Mesenchymal stem cell (in vitro differentiated cells and primary cell): ENCODE measurements at regions not wholly inside any gene's neighbourhood (a gene's known extent, or its start where the extent isn't known, plus 50 kb on each side); places are given as distances from the start of the nearest gene placed in this dataset.

Experiments used
- DNase-seq: peaks from one replicate; pipeline ENCODE4 v3.0.0-alpha.2; 2013
- H2AFZ ChIP-seq: one replicate; pipeline ENCODE4 v1.6.1; 2013; ENCODE audit warnings: low read depth, mild to moderate bottlenecking, control low read depth, inconsistent platforms, low read length, moderate library complexity
- H2AK5ac ChIP-seq: 2 replicates; pipeline ENCODE4 v1.6.1; 2013; ENCODE audit warnings: low read length, moderate library complexity, mild to moderate bottlenecking, inconsistent platforms; ENCODE audit not compliant: severe bottlenecking
- H2BK120ac ChIP-seq: one replicate; pipeline ENCODE4 v1.6.1; 2013; ENCODE audit warnings: low read depth, mild to moderate bottlenecking, inconsistent platforms, low read length, moderate library complexity
- H2BK12ac ChIP-seq, 2 experiments: one replicate each; pipeline ENCODE4 v1.6.1; 2013; ENCODE audit warnings: inconsistent platforms in 2 of 2, low read length in 2 of 2, mild to moderate bottlenecking in 2 of 2, moderate library complexity in 2 of 2, control low read depth in 1 of 2
- H2BK15ac ChIP-seq: one replicate; pipeline ENCODE4 v1.6.1; 2013; ENCODE audit warnings: mild to moderate bottlenecking, low read depth, inconsistent platforms; ENCODE audit not compliant: poor library complexity, severe bottlenecking
- H2BK5ac ChIP-seq: 2 replicates; pipeline ENCODE4 v1.6.1; 2013; ENCODE audit warnings: low read depth, mild to moderate bottlenecking, low read length, control low read depth, inconsistent platforms; ENCODE audit not compliant: poor library complexity, severe bottlenecking
- H3K14ac ChIP-seq, 2 experiments: one replicate each; pipeline ENCODE4 v1.6.1; 2013; ENCODE audit warnings: inconsistent platforms in 2 of 2, low read length in 2 of 2, control low read depth in 1 of 2, mild to moderate bottlenecking in 1 of 2, moderate library complexity in 1 of 2
- H3K18ac ChIP-seq, 2 experiments: one replicate each; pipeline ENCODE4 v1.6.1; 2013; ENCODE audit warnings: inconsistent platforms in 2 of 2, low read length in 2 of 2, control low read depth in 1 of 2, low read depth in 1 of 2, mild to moderate bottlenecking in 1 of 2
- H3K23ac ChIP-seq, 2 experiments: one replicate each; pipeline ENCODE4 v1.6.1; 2013; ENCODE audit warnings: inconsistent platforms in 2 of 2, low read length in 2 of 2, mild to moderate bottlenecking in 2 of 2, moderate library complexity in 2 of 2, control low read depth in 1 of 2
- H3K27ac ChIP-seq: 2 replicates; pipeline ENCODE4 v1.5.1; 2013; ENCODE audit warnings: mild to moderate bottlenecking, moderate library complexity, low read length, control low read depth, inconsistent platforms; ENCODE audit not compliant: poor library complexity, severe bottlenecking
- H3K27me3 ChIP-seq, 2 experiments: 2 replicates each; pipeline versions ENCODE4 v1.6.1 to v1.7.0; 2013; ENCODE audit warnings: low read length in 2 of 2, mild to moderate bottlenecking in 2 of 2, moderate library complexity in 2 of 2, control low read depth in 1 of 2, inconsistent platforms in 1 of 2; ENCODE audit not compliant: control insufficient read depth in 1 of 2, insufficient read depth in 1 of 2
- H3K36me3 ChIP-seq, 2 experiments: 2 replicates each; pipeline versions ENCODE4 v1.6.1 to v1.7.0; 2013; ENCODE audit warnings: low read length in 2 of 2, control low read depth in 1 of 2, inconsistent platforms in 1 of 2, low read depth in 1 of 2, mild to moderate bottlenecking in 1 of 2; ENCODE audit not compliant: insufficient read depth in 2 of 2, control insufficient read depth in 1 of 2
- H3K4ac ChIP-seq, 2 experiments: one replicate each; pipeline ENCODE4 v1.6.1; 2013; ENCODE audit warnings: inconsistent platforms in 2 of 2, low read length in 2 of 2, mild to moderate bottlenecking in 2 of 2, moderate library complexity in 2 of 2, control low read depth in 1 of 2, low read depth in 1 of 2
- H3K4me1 ChIP-seq: 2 replicates; pipeline ENCODE4 v1.6.1; 2013; ENCODE audit warnings: low read depth, low read length, control low read depth; ENCODE audit not compliant: control insufficient read depth, insufficient read depth
- H3K4me2 ChIP-seq: 2 replicates; pipeline ENCODE4 v1.6.1; 2013; ENCODE audit warnings: low read length, mild to moderate bottlenecking, inconsistent platforms; ENCODE audit not compliant: poor library complexity, severe bottlenecking
- H3K4me3 ChIP-seq, 2 experiments: 2 replicates each; pipeline versions ENCODE4 v1.5.1 to v1.7.0; 2013; ENCODE audit warnings: low read length in 2 of 2, mild to moderate bottlenecking in 2 of 2, control low read depth in 1 of 2, low read depth in 1 of 2; ENCODE audit not compliant: insufficient read depth in 1 of 2
- H3K79me1 ChIP-seq: replicated peaks from 2 replicates; pipeline ENCODE4 v1.6.1; 2013; ENCODE audit warnings: mild to moderate bottlenecking, control low read depth, low read length, inconsistent platforms; ENCODE audit not compliant: poor library complexity, severe bottlenecking
- H3K9ac ChIP-seq: 2 replicates; pipeline ENCODE4 v1.7.0; 2013; ENCODE audit warnings: mild to moderate bottlenecking, low read length, moderate library complexity
- H3K9me3 ChIP-seq: 2 replicates; pipeline ENCODE4 v1.7.0; 2013; ENCODE audit warnings: mild to moderate bottlenecking, low read length; ENCODE audit not compliant: control insufficient read depth
- H4K8ac ChIP-seq: one replicate; pipeline ENCODE4 v1.6.1; 2013; ENCODE audit warnings: inconsistent platforms, mild to moderate bottlenecking, low read length, moderate library complexity
- H4K91ac ChIP-seq: one replicate; pipeline ENCODE4 v1.6.1; 2013; ENCODE audit warnings: mild to moderate bottlenecking, low read length, inconsistent platforms
- WGBS: methylation state at CpG from one replicate; pipeline ENCODE4 v1.1.7; 2013; ENCODE audit warnings: mixed read lengths; 5-methylcytosine and 5-hydroxymethylcytosine counted together

DNA sequence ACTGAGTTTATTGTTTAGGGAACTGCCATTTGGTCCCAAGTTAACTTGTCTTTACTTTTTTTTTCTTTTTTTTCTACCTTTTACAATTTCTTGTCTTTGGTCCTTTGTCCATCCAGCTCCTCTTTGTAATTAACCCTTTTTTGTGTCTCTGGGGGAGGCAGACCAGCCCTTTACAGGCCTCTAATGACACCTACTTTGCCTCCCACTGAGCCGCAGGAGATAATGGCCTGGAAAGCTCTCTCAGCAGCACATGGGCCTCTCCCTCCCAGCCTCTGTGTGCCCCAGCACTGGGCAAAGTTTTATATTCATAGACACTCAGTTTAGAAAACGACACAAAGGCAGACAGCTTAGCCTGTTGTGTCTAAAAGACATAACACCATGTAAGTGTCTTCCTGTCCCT lies 480.4 kb downstream of the SOX6 start:
- no peak overlapping the region for H2BK12ac ChIP-seq
- WGBS = 39% methylated on average over 2 of the region's 2 CpGs
- no peak for DNase-seq
- H4K8ac ChIP-seq = no peak overlapping the region
- no peak overlapping the region for H3K4me2 ChIP-seq
- H3K23ac ChIP-seq = no peak overlapping the region
- no peak overlapping the region for H3K27ac ChIP-seq
- H3K27me3 ChIP-seq = peaks cover 0 to 31% of the 10 kb centered on the region in 2 experiments
- no peak overlapping the region for H3K4me3 ChIP-seq
- no peaks in the 10 kb centered on the region for H3K4me1 ChIP-seq
- no peak overlapping the region for H2AK5ac ChIP-seq
- no peak overlapping the region for H2BK15ac ChIP-seq
- peaks cover 4% of the 10 kb centered on the region for H3K9me3 ChIP-seq
- H3K36me3 ChIP-seq = no peaks in the 10 kb centered on the region
- H2AFZ ChIP-seq = no peak overlapping the region
- no peak overlapping the region for H3K9ac ChIP-seq
- H4K91ac ChIP-seq = no peak overlapping the region
- no peak overlapping the region for H2BK120ac ChIP-seq
- no peaks in the 10 kb centered on the region for H3K79me1 ChIP-seq
- no peak overlapping the region for H3K14ac ChIP-seq
- H3K18ac ChIP-seq = no peak overlapping the region
- H2BK5ac ChIP-seq = no peak overlapping the region
- no peak overlapping the region for H3K4ac ChIP-seq

DNA sequence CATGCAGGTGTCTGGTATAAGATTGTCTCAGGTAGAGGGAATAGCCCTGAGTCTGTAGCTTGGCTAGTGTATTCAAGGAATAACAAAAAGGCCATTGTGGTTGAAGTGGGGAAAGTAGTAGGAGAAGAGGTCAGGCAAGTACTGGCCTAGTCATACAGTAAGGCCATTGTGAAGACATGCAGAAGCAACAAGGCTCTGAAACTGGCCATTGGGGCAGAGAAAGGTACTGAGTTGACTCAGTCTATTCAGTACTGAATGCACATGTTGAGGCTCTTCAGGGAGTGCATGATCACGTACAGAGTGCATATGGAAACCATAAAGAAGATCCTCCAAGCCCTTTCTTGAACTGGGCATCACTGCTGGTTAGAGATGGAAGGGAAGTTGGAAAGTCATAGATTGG lies 477.6 kb downstream of the SOX6 start:
- Histone ChIP-seq H2BK5ac (no peak overlapping the region), H2BK12ac (peak overlapping the region in 1 of 2 experiments; percentile 12), H3K18ac (no peak overlapping the region), H3K4ac (no peak overlapping the region), H3K27me3 (peaks cover 0 to 36% of the 10 kb centered on the region in 2 experiments), H2AFZ (no peak overlapping the region), H2BK120ac (no peak overlapping the region), H3K14ac (no peak overlapping the region), H3K4me2 (no peak overlapping the region), H3K9me3 (no peaks in the 10 kb centered on the region), H3K9ac (no peak overlapping the region), H3K27ac (no peak overlapping the region), H3K79me1 (no peaks in the 10 kb centered on the region), H4K91ac (no peak overlapping the region), H3K36me3 (no peaks in the 10 kb centered on the region), H2BK15ac (no peak overlapping the region), H2AK5ac (no peak overlapping the region), H3K4me1 (no peaks in the 10 kb centered on the region), H3K4me3 (no peak overlapping the region), H3K23ac (no peak overlapping the region), H4K8ac (no peak overlapping the region)
- WGBS = 85% methylated on average over 1 of the region's 1 CpG
- DNase-seq = no peak

DNA sequence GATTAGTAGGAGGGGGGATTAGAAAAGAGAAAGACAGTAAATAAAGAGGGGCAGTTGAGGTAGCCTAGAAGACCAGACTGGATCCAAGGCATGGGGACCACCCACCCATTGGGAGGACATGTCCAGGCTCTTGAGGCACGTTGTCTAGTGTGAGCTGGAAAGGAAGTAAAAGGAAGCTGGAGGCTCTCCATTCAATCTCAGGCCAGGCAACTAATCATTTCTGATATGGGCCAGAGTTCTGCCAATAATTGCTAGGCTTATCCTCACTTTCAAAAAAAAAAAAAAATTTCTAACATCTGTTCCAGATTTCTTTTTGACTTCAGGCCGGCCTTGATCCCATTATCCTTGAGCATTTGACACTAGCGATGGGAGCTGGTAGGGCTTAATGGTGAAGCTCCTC lies 476.1 kb downstream of the SOX6 start:
- 86% methylated on average over 3 of the region's 3 CpGs for WGBS
- Histone ChIP-seq H3K4me2 (no peak overlapping the region), H2AK5ac (no peak overlapping the region), H3K23ac (no peak overlapping the region), H3K27me3 (peaks cover 0 to 39% of the 10 kb centered on the region in 2 experiments), H4K91ac (no peak overlapping the region), H3K79me1 (no peaks in the 10 kb centered on the region), H2BK15ac (no peak overlapping the region), H3K4me1 (no peaks in the 10 kb centered on the region), H2AFZ (no peak overlapping the region), H2BK5ac (no peak overlapping the region), H3K18ac (no peak overlapping the region), H3K14ac (no peak overlapping the region), H3K9me3 (no peaks in the 10 kb centered on the region), H2BK12ac (no peak overlapping the region), H3K9ac (no peak overlapping the region), H3K27ac (no peak overlapping the region), H4K8ac (no peak overlapping the region), H3K4ac (no peak overlapping the region), H3K4me3 (no peak overlapping the region), H2BK120ac (no peak overlapping the region), H3K36me3 (no peaks in the 10 kb centered on the region)
- DNase-seq = no peak

DNA sequence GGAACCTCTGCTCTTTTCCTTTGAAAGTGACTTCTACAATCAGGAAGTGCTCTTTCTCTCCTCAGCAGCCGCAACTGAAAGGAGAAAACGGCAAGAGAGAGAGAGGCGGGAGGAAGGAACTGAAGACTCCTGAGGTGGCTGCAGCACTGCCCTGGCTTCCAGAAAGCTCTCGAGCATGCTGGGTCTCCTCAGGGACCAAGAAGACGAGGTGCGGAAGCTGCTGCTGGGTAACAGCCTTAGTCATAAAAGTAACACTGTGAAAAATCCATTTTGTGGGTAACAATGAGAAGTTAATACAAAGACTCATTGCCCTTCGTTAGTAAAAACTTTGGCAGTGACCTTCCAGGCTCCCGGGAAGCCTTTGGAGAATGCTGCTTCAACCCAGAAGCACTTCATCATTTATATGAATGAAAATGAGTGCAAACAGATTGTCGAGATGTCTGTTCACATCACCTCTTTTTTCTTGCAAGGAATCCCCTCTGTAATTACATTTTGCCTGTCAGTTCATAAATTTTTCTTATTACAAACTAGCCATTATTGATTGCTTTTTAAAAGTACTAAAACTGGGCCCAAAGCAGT lies 473.4 kb downstream of the SOX6 start:
- H3K9ac ChIP-seq = peak overlapping the region; percentile 42
- no peak overlapping the region for H2BK15ac ChIP-seq
- 89% methylated on average over 9 of the region's 9 CpGs for WGBS
- H3K23ac ChIP-seq = no peak overlapping the region
- no peaks in the 10 kb centered on the region for H3K4me1 ChIP-seq
- no peak for DNase-seq
- no peaks in the 10 kb centered on the region for H3K79me1 ChIP-seq
- H2AFZ ChIP-seq = no peak overlapping the region
- no peak overlapping the region for H3K27ac ChIP-seq
- no peak overlapping the region for H3K4me2 ChIP-seq
- H3K4me3 ChIP-seq = no peak overlapping the region
- no peak overlapping the region for H4K8ac ChIP-seq
- no peak overlapping the region for H2AK5ac ChIP-seq
- no peak overlapping the region for H3K4ac ChIP-seq
- peak overlapping the region in 1 of 2 experiments; percentile 2 for H2BK12ac ChIP-seq
- H2BK5ac ChIP-seq = no peak overlapping the region
- no peak overlapping the region for H2BK120ac ChIP-seq
- no peaks in the 10 kb centered on the region for H3K36me3 ChIP-seq
- peaks cover 0 to 60% of the 10 kb centered on the region in 2 experiments for H3K27me3 ChIP-seq
- H3K18ac ChIP-seq = no peak overlapping the region
- H4K91ac ChIP-seq = no peak overlapping the region
- H3K14ac ChIP-seq = no peak overlapping the region
- H3K9me3 ChIP-seq = no peaks in the 10 kb centered on the region
